Activated CD4-positive, alpha-beta T cell treated with anti-CD3 and anti-CD28 coated beads for 36 hours (primary cell): ENCODE measurements at regions not wholly inside any gene's neighbourhood (a gene's known extent, or its start where the extent isn't known, plus 50 kb on each side); places are given as distances from the start of the nearest gene placed in this dataset.
A peak's percentile ranks its signal among the peaks of the same experiment; 100 is the strongest.

Source experiments
- ATAC-seq: fragments of 200-7000 bp; cut with Tn5 transposase; one replicate; pipeline ENCODE4 v1.10.0; 2021; ENCODE audit warnings: mild to moderate bottlenecking, moderate library complexity
- CTCF ChIA-PET: fragments of 350-600 bp; sonication (Branson Sonifier 250); formaldehyde crosslinking; loops from one replicate; lab custom pipeline; 2021; ENCODE audit warnings: antibody characterized with exemption; lab: Charles Lee
- POLR2A ChIA-PET: fragments of 350-600 bp; sonication (Branson Sonifier 250); formaldehyde crosslinking; loops from one replicate; lab custom pipeline; 2021; ENCODE audit warnings: antibody characterized with exemption, inconsistent platforms; lab: Charles Lee
- DNase-seq: peaks from one replicate; pipeline ENCODE4 v3.0.0-alpha.2; 2020
- H3K27ac Mint-ChIP-seq: one replicate; pipeline ENCODE4 v1.8.0; 2021; ENCODE audit warnings: mixed read lengths
- H3K27me3 Mint-ChIP-seq: one replicate; pipeline ENCODE4 v1.8.0; 2021; ENCODE audit warnings: mixed read lengths
- H3K36me3 Mint-ChIP-seq: one replicate; pipeline ENCODE4 v1.8.0; 2021; ENCODE audit warnings: low read depth, mixed read lengths
- H3K4me1 Mint-ChIP-seq: one replicate; pipeline ENCODE4 v1.8.0; 2021; ENCODE audit warnings: mixed read lengths
- H3K4me3 Mint-ChIP-seq: one replicate; pipeline ENCODE4 v1.8.0; 2021; ENCODE audit warnings: mild to moderate bottlenecking, moderate library complexity, mixed read lengths
- H3K9me3 Mint-ChIP-seq: one replicate; pipeline ENCODE4 v1.8.0; 2021; ENCODE audit warnings: low read depth, mixed read lengths
- intact Hi-C, 2 experiments: fragments of 100-400 bp; cut with DNase I in 1 of 2; cut with micrococcal nuclease in 1 of 2; formaldehyde crosslinking; loops; one replicate each; pipeline versions ENCODE4 v1.14.2 to v1.15.1; 2022 to 2024; cut with DNase I, micrococcal nuclease

DNA sequence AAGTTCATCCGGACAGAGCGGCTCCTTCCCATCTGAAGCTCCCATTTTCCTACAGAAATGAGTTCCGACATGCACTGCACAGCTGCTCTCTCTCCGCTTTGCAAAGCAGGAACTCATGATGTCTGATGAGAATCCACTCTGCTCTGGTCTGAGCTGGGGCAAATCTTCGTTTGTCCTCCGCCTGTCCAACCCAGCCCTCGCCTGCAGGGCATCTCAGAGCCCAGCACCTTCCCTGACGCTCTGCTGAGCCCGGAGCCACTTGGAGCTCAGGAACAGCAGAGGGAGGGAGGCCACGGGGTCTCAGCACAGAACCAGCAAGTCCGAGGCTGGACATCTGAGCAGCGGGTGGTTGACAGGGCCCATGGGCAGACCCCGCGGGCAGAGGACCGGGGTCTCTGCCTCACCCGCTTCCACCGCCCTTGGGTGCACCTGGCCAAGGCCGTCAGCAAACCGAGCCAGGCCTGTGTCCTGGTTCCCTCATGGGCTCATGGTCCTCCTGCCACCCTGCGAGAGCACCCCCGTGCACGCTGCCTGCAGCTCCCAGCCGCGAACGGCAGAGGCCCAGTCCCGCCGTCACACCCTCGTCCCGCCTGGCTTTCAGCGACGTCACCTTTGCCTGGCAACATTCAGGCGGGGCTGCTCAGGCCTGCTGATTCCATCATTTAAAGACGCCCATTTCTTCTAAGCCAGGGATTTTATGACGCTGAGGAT is 78.5 kb upstream of the BHLHE23 start:
- H3K4me1 Mint-ChIP-seq: no peaks in the 10 kb centered on the region
- H3K27ac Mint-ChIP-seq: no peak overlapping the region
- no peaks in the 10 kb centered on the region for H3K36me3 Mint-ChIP-seq
- peaks cover 17% of the 10 kb centered on the region for H3K27me3 Mint-ChIP-seq
- POLR2A ChIA-PET: no interaction called here
- ATAC-seq (no peak), DNase-seq (peak; percentile 7)
- CTCF ChIA-PET: interaction anchor here (0.6 kb wide), 1 partner anchor 150 kb away, joined by 3 read pairs; no protein-coding TSS in a partner anchor
- H3K4me3 Mint-ChIP-seq: no peak overlapping the region
- intact Hi-C loops: no loop called here
- no peaks in the 10 kb centered on the region for H3K9me3 Mint-ChIP-seq

DNA sequence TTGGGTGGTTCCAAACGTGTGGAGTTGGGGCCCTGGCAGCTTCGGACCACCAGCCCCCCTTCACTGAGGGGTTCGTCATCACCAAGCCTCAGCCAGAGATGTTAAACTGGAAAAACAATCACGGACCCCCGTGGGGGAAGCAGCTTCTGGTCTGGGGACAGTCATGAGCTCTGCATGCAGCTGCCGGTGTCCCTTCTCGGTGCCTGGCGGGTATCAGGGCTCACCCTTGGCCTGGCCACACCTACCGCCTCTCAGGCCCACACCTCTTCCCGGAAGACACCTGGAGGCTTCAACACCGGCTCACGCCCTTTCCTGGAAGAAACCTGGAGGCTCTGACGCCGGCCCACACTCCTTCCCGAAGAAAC is 77.8 kb upstream of the BHLHE23 start:
- Mint-ChIP-seq H3K4me3 (no peak overlapping the region), H3K36me3 (no peaks in the 10 kb centered on the region), H3K4me1 (no peaks in the 10 kb centered on the region), H3K27ac (no peak overlapping the region), H3K9me3 (no peaks in the 10 kb centered on the region), H3K27me3 (peaks cover 19% of the 10 kb centered on the region)
- ATAC-seq (no peak), DNase-seq (no peak)
- ChIA-PET POLR2A (no interaction called here), CTCF (no interaction called here)
- intact Hi-C loops: no loop called here

DNA sequence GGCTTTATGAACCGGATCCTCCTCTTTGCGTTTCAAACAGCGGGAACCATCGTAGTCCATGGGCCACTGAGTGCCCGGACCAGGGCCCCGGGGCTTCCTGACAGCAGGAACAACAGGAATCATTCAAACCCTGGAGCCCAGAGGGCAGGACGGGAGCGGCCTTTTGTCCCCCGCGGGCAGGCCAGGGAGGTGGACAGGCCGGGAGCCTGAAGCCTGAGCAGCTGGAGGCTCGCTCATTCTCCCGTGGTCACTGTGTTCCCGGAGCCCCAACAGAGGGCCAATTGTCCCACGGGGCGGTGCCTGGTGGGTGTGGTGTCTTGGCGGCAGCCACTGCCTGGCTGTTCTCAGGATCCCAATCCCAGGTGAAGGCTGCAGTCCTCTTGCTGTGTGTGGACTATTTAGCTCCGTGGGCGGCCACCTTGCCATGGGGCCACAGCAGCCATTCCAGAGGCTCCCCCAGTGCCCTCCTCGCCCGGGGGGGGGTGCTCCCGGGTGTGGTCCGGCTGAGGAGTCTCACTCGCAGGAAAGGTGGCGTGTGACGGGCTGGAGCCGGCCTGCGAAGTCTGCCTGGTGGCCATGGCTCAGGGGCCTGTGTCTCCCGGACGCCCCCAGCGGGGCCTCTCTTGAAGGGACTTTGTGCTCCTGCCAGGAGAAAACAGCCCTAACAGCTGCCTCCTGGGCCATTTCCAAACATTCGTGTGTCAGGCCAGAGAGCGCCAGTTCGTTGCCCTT is 77.2 kb upstream of the BHLHE23 start:
- Mint-ChIP-seq H3K9me3 (no peaks in the 10 kb centered on the region), H3K36me3 (no peaks in the 10 kb centered on the region), H3K27ac (no peak overlapping the region), H3K4me1 (no peaks in the 10 kb centered on the region), H3K27me3 (peaks cover 15% of the 10 kb centered on the region), H3K4me3 (no peak overlapping the region)
- intact Hi-C loops: no loop called here
- POLR2A ChIA-PET: no interaction called here
- DNase-seq (no peak), ATAC-seq (no peak)
- CTCF ChIA-PET: no interaction called here

DNA sequence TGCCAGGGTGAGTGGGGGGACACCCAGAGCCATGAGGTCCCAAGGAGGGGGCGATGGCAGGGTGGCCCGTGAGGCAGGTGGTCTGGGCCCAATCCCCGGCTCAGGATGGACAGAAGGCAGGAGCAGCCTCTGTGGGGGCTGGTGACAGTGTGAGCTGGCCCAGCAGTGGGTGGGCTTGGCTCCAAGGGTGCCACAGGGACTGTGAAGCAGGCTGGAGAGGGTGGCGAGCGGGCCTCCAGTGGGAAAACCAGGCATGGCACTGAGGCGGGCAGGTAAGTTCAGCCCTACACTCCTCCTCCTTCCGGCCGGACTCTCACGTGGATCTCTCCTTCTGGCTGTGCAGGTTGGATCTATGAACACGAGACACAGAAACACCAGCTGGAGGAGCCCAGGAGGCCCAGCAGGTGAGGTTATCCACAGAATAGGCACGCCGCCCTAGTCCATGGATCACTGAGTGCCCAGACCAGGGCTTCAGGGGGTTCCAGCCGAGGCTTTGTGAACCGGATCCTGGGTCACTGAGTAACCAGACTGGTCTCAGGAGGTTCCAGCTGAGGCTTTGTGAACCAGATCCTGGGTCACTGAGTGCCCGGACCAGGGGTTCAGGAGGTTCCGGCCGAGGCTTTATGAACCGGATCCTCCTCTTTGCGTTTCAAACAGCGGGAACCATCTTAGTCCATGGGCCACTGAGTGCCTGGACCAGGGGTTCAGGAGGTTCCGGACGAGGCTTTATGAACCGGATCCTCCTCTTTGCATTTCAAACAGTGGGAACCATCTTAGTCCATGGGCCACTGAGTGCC is 76.4 kb upstream of the BHLHE23 start:
- ChIA-PET POLR2A (no interaction called here), CTCF (no interaction called here)
- H3K27ac Mint-ChIP-seq: no peak overlapping the region
- H3K36me3 Mint-ChIP-seq: no peaks in the 10 kb centered on the region
- intact Hi-C loops: no loop called here
- H3K4me1 Mint-ChIP-seq: no peaks in the 10 kb centered on the region
- DNase-seq (no peak), ATAC-seq (no peak)
- H3K27me3 Mint-ChIP-seq: peaks cover 17% of the 10 kb centered on the region
- peaks cover 5% of the 10 kb centered on the region for H3K9me3 Mint-ChIP-seq
- no peak overlapping the region for H3K4me3 Mint-ChIP-seq

DNA sequence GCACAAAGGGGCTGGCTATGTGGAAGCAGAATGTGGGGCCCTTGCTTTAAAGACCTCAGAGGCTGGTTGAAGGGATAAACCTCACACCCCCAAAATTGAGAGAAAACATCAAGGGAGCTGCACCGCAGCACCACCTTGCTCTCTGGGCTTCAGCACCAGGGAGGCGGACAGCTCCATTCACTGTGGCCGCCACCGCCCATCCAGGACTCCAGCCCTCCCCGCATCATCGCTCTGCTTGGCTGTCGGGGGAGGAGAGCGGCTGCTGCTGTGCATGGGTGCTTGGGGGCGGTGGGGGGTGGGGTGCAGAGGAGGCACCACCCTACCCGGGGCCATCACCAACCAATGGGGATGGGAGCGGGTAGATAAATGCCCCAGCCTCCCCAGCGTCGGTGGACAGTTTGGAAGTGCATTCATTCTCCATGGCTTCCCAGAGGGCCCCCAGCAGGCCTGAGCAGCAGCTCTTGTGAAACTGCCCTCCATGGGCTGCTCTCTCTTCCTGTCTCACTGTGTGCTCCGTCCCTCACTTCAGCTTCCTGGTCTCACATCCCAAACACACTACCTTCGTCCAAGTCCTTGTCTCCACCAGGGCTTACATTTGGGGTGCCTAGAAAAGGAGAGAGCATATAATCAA is 75.7 kb upstream of the BHLHE23 start:
- DNase-seq (peak; percentile 68), ATAC-seq (no peak)
- ChIA-PET CTCF (no interaction called here), POLR2A (no interaction called here)
- H3K4me1 Mint-ChIP-seq: no peaks in the 10 kb centered on the region
- intact Hi-C loops: no loop called here
- H3K27ac Mint-ChIP-seq: no peak overlapping the region
- H3K27me3 Mint-ChIP-seq: peaks cover 15% of the 10 kb centered on the region
- no peak overlapping the region for H3K4me3 Mint-ChIP-seq
- H3K36me3 Mint-ChIP-seq: no peaks in the 10 kb centered on the region
- peaks cover 10% of the 10 kb centered on the region for H3K9me3 Mint-ChIP-seq

DNA sequence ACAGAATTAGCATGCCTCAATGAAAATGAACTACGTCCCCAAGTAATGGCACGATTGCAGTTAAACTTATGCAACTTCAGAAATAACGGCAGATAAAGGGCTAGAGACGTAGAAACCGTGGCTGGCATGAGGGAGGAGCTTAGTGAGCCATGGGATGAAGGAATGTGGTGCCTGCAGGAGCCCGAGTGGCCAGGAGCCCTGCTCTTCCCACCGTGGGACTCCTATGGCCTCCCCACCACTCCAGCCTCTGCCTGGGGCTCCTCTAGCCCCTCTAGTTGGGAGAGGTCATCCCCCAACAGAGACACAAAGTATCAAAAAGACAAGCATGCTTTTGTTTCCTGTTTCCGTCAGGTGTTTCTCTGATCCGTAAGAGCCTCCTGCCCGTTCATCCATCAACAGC is 75.1 kb upstream of the BHLHE23 start:
- H3K36me3 Mint-ChIP-seq: no peaks in the 10 kb centered on the region
- intact Hi-C loops: no loop called here

DNA sequence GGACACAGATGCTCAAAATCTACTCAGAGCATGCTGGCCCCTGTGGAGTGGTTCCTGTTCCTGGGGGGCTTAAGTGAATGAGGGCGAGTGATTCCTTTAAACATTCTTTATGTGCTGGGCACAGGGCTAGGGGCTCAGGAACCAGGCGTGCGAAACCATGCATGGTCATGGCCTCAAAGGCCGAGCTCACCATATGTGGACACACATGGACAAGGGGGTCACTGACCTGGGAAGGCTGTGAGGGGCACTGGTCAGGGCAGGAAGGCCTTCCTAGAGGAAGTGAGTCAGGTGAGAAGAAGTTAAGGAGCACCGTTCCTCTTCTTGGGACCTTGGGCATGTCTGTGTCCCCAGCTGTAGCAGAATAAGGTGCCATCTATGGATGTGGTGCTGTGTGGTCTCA is 74.6 kb upstream of the BHLHE23 start:
- POLR2A ChIA-PET: no interaction called here
- intact Hi-C loops: no loop called here
- no peak for ATAC-seq

More for the DNA sequence above, 75.1 kb upstream of the BHLHE23 start:
- no peak for ATAC-seq
- no peak overlapping the region for H3K4me3 Mint-ChIP-seq
- POLR2A ChIA-PET: no interaction called here
- no peak for DNase-seq
- H3K27me3 Mint-ChIP-seq: peaks cover 15% of the 10 kb centered on the region
- CTCF ChIA-PET: interaction anchor here (0.7 to 1.3 kb wide), 2 partner anchors 22 to 35 kb away, joined by 3 to 5 read pairs; no protein-coding TSS in a partner anchor
- peaks cover 13% of the 10 kb centered on the region for H3K9me3 Mint-ChIP-seq
- no peaks in the 10 kb centered on the region for H3K4me1 Mint-ChIP-seq
- H3K27ac Mint-ChIP-seq: no peak overlapping the region

DNA sequence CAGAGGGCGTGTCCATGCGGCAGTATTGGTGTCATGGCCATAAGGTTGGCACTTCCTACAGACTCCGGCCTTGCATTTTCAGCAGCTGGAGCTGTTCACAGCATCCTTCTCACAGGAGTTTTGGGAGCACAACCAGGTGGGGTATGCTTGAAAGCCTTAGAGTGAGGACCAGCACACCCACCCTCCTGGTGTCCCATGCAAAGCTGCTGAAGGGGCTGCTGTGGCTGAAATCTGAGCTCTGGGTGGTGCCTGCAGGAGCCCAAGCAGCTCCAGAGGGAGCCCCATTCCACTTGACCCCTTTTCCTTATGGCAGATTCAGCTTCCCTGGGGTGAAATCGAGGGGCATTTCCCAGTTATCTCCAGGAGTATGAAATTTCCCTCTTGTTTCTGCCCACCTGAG is 74.0 kb upstream of the BHLHE23 start:
- CTCF ChIA-PET: interaction anchor here (0.7 to 1.3 kb wide), 2 partner anchors 23 to 34 kb away, joined by 3 to 5 read pairs; no protein-coding TSS in a partner anchor

More for the DNA sequence above, 74.6 kb upstream of the BHLHE23 start:
- H3K4me1 Mint-ChIP-seq: no peaks in the 10 kb centered on the region
- no peak for DNase-seq
- H3K27me3 Mint-ChIP-seq: peaks cover 15% of the 10 kb centered on the region
- H3K27ac Mint-ChIP-seq: no peak overlapping the region
- H3K4me3 Mint-ChIP-seq: no peak overlapping the region
- no peaks in the 10 kb centered on the region for H3K36me3 Mint-ChIP-seq
- CTCF ChIA-PET: interaction anchor here (0.7 to 1.3 kb wide), 2 partner anchors 22 to 35 kb away, joined by 3 to 5 read pairs; no protein-coding TSS in a partner anchor
- peaks cover 13% of the 10 kb centered on the region for H3K9me3 Mint-ChIP-seq

DNA sequence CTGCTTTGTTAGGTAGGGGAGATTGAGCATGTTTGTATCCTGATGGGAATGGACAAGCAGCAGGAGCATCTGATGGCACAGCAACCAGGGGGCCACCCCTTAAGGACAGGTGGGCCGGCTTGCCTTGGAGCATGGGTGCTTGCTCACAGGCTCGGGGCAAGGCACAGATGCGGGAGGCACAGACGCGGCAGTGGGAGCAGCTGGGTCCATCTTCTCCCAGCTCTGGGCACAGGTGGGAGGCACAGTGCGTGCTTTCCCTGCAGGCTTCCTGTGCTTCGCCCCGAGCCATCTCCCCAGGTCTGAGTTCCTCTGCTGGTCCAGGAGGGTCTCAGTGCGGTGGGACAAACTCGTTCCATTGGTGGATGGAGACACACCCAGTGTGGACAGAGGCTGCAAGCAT is 73.6 kb upstream of the BHLHE23 start:
- DNase-seq (no peak), ATAC-seq (no peak)
- Mint-ChIP-seq H3K9me3 (peaks cover 16% of the 10 kb centered on the region), H3K27ac (no peak overlapping the region), H3K4me3 (no peak overlapping the region), H3K36me3 (no peaks in the 10 kb centered on the region), H3K27me3 (peaks cover 18% of the 10 kb centered on the region), H3K4me1 (no peaks in the 10 kb centered on the region)
- intact Hi-C loops: no loop called here
- POLR2A ChIA-PET: no interaction called here
- CTCF ChIA-PET: no interaction called here

More for the DNA sequence above, 74.0 kb upstream of the BHLHE23 start:
- Mint-ChIP-seq H3K36me3 (no peaks in the 10 kb centered on the region), H3K4me1 (no peaks in the 10 kb centered on the region), H3K4me3 (no peak overlapping the region), H3K9me3 (peaks cover 16% of the 10 kb centered on the region), H3K27me3 (peaks cover 17% of the 10 kb centered on the region), H3K27ac (no peak overlapping the region)
- DNase-seq: no peak
- POLR2A ChIA-PET: no interaction called here
- no peak for ATAC-seq
- intact Hi-C loops: no loop called here

DNA sequence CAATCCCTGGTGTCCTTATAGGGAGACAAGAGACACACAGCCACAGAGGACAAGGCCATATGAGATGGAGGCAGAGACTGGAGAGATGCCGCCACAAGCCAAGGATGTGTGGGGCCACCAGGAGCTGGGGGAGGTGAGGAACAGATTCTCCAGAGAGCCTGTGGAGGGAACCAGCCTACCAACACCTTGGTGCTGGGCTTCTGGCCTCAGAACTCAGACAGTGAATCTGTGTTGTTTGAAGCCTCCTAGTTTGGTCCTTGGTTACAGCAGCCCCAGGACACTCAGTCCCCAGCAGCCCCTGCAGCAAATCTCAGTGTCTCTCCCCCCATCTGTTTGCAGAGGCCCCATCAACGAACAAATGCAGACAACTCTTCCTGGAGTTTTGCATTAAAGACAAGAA is 73.2 kb upstream of the BHLHE23 start:
- intact Hi-C loops: no loop called here
- Mint-ChIP-seq H3K27me3 (peaks cover 17% of the 10 kb centered on the region), H3K9me3 (peaks cover 16% of the 10 kb centered on the region), H3K4me3 (no peak overlapping the region), H3K27ac (no peak overlapping the region), H3K4me1 (no peaks in the 10 kb centered on the region), H3K36me3 (no peaks in the 10 kb centered on the region)
- DNase-seq: no peak
- ChIA-PET CTCF (interaction anchor here (0.6 kb wide), 1 partner anchor 16 kb away, joined by 3 read pairs; no protein-coding TSS in a partner anchor), POLR2A (no interaction called here)
- ATAC-seq: no peak

DNA sequence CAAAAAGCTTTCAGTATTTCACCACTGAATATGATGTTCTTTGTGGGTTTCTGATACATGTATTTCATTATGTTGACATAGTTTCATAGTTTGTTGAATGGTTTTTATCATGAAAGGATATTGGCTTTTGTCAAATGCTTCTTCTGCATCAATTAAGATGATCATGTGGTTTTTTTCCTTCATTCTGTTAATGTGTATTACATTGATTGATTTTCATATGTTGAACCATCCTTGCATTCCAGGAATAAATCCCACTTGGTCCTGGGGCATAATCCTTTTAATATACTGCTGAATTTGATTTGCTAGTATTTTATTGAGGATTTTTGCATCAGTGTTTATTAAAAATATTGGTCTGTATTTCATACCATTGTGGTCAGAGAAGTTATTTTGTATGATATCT is 70.9 kb upstream of the BHLHE23 start:
- peaks cover 2% of the 10 kb centered on the region for H3K4me1 Mint-ChIP-seq
- no peak overlapping the region for H3K27ac Mint-ChIP-seq
- no peaks in the 10 kb centered on the region for H3K36me3 Mint-ChIP-seq
- intact Hi-C loops: no loop called here
- no peak for DNase-seq
- peaks cover 22% of the 10 kb centered on the region for H3K27me3 Mint-ChIP-seq
- H3K4me3 Mint-ChIP-seq: no peak overlapping the region
- ChIA-PET POLR2A (no interaction called here), CTCF (no interaction called here)
- peaks cover 16% of the 10 kb centered on the region for H3K9me3 Mint-ChIP-seq
- no peak for ATAC-seq
